Duodenal mucosa (tissue), 2 donors: ENCODE measurements at regions not wholly inside any gene's neighbourhood (a gene's known extent, or its start where the extent isn't known, plus 50 kb on each side); places are given as distances from the start of the nearest gene placed in this dataset.

ENCODE experiments used
- H3K27ac ChIP-seq: one replicate; pipeline ENCODE4 v1.7.0; 2013; ENCODE audit warnings: low read depth, low read length
- H3K27me3 ChIP-seq, 2 donors: one replicate each; pipeline ENCODE4 v1.7.0; 2013; ENCODE audit warnings: low read length in 2 of 2, control low read depth in 1 of 2; ENCODE audit not compliant: insufficient read depth in 2 of 2, control insufficient read depth in 1 of 2
- H3K36me3 ChIP-seq, 2 donors: one replicate each; pipeline ENCODE4 v1.7.0; 2013; ENCODE audit warnings: low read length in 2 of 2, control low read depth in 1 of 2; ENCODE audit not compliant: insufficient read depth in 2 of 2, control insufficient read depth in 1 of 2
- H3K4me1 ChIP-seq, 2 donors: one replicate each; pipeline ENCODE4 v1.7.0; 2013; ENCODE audit warnings: low read length in 2 of 2, control low read depth in 1 of 2; ENCODE audit not compliant: insufficient read depth in 2 of 2, control insufficient read depth in 1 of 2
- H3K4me3 ChIP-seq, 2 donors: one replicate each; pipeline ENCODE4 v1.7.0; 2013; ENCODE audit warnings: low read length in 2 of 2, low read depth in 1 of 2
- H3K9ac ChIP-seq, 2 donors: one replicate each; pipeline ENCODE4 v1.7.0; 2013; ENCODE audit warnings: low read length in 2 of 2, low read depth in 1 of 2
- H3K9me3 ChIP-seq, 2 donors: one replicate each; pipeline ENCODE4 v1.7.0; 2013; ENCODE audit warnings: low read length in 2 of 2, control low read depth in 1 of 2; ENCODE audit not compliant: control insufficient read depth in 1 of 2

DNA sequence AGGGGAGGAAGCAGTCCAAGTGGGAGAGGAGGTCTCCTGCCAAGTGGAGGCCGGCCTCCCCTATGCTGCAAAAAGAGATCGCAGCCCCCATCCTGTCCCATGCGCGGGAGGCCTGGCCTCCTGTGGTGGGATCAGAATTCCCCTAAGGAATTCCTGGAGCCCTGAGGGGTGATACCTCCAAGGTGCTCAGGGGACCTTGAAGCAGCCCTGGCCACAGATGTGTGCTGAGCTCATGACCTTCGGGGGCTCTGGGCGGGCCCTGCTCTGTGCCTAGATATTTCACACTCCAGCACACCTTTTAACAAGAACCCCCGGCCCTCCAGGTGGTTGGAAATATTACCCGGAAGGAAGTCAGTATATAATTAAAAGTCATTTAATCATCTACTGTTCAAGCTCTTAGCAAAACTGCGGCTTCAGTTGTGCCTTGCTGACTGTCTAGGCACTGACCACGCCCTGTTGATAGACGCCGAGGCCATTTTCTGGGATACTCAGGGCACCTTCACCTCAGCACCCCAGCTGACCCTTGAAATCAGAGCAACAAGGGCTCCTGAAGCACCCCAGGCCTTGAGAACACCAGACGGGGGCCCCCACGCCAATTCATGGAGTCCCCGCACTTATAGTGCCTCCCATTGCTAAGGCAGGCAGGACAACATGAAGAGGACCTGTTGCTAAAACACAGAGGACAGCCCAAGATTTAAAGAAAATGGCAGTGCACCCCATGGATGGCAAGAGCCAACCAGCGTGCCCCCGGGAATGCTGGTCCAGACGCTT, 119.1 kb downstream of the NDUFA10 start:
- H3K9me3 ChIP-seq: no peaks in the 10 kb centered on the region
- H3K27me3 ChIP-seq: no peaks in the 10 kb centered on the region
- H3K4me1 ChIP-seq: no peaks in the 10 kb centered on the region
- H3K9ac ChIP-seq: no peak overlapping the region
- no peak overlapping the region for H3K27ac ChIP-seq
- no peaks in the 10 kb centered on the region for H3K36me3 ChIP-seq
- no peak overlapping the region for H3K4me3 ChIP-seq

DNA sequence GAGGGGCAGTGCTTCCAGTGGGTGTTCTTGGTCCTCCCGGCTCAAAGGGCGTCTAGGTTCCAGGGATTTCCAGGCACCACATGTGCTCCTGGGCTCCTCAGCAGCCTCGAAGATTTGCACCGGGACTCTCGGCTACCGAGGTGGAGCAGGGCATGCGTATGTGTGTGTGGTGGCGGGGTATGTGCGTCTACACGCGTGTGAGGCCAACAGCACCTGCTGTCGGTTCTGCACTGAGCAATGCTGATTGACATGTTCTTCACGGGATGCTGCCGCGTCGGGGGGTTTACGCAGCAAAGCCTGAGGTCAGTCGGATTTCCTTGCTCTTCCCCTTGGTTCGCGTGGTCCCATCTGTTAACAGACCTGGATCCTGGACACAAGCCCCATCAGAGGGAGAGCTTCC, 119.8 kb downstream of the NDUFA10 start:
- no peaks in the 10 kb centered on the region for H3K4me1 ChIP-seq
- H3K27me3 ChIP-seq: no peaks in the 10 kb centered on the region
- no peak overlapping the region for H3K4me3 ChIP-seq
- no peaks in the 10 kb centered on the region for H3K9me3 ChIP-seq
- H3K27ac ChIP-seq: no peak overlapping the region
- no peaks in the 10 kb centered on the region for H3K36me3 ChIP-seq
- no peak overlapping the region for H3K9ac ChIP-seq

DNA sequence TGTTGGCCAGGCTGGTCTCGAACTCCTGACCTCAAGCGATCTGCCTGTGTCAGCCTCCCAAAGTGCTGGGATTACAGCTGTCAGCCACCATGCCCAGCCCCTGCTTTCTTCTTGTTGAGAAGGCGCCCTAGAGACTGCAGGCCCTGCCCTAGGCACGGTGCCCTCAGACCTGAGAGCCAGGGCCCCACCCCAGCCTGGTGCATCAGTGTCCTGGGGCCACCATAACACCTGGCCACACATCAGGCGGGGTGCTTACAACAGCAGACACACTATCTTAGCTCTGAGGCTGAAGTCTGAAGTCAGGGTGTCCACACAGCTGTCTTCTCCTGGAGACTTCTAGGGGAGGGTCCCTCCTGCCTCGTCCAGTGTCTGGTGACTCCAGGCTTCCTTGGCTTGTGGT, 120.6 kb downstream of the NDUFA10 start:
- H3K9me3 ChIP-seq: no peaks in the 10 kb centered on the region
- no peak overlapping the region for H3K9ac ChIP-seq
- no peaks in the 10 kb centered on the region for H3K36me3 ChIP-seq
- H3K27me3 ChIP-seq: no peaks in the 10 kb centered on the region
- H3K4me3 ChIP-seq: no peak overlapping the region
- no peak overlapping the region for H3K27ac ChIP-seq
- no peaks in the 10 kb centered on the region for H3K4me1 ChIP-seq

DNA sequence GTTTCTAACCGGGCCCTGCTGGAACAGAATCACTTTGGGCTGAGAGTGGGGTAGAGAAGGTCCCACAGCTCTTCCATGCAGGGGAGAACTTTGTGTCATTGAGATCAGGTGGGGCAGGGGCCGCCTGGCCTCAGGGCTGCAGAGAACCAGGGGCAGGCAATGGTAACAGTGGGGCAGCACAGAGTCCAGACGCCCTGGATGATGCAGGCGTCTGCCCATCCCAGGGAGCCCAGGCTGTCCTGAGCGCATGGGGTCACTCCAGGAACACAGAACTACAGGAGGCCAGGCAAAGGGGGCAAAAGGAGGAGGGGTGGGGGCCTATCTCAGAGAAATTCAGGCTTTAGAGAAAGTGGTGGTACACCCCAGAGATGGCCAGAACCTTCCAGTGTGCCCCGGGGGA, 121.3 kb downstream of the NDUFA10 start:
- H3K4me1 ChIP-seq: no peaks in the 10 kb centered on the region
- H3K27me3 ChIP-seq: no peaks in the 10 kb centered on the region
- no peak overlapping the region for H3K9ac ChIP-seq
- H3K9me3 ChIP-seq: no peaks in the 10 kb centered on the region
- no peak overlapping the region for H3K4me3 ChIP-seq
- H3K27ac ChIP-seq: no peak overlapping the region
- H3K36me3 ChIP-seq: no peaks in the 10 kb centered on the region

DNA sequence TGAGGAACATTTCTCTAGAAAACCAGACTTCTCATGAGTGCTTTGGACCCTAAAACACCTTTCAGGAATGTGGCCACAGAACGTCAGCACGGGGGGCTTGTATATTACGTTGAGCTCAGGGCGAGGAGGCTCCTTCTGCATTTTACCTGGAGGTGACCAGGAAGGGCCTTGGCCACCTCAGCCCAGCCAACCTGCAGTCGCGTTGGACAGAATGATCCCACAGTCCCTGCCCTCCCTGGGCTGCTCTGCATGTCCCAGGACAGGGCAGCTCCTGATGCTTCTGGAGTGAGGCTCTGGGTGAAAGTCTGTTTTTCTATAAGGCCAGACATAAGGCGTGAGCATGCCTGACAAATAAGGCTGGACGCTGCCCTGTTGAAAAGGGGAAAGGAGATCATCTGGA, 121.9 kb downstream of the NDUFA10 start:
- no peaks in the 10 kb centered on the region for H3K9me3 ChIP-seq
- no peaks in the 10 kb centered on the region for H3K36me3 ChIP-seq
- H3K27ac ChIP-seq: no peak overlapping the region
- no peak overlapping the region for H3K9ac ChIP-seq
- H3K4me3 ChIP-seq: no peak overlapping the region
- H3K4me1 ChIP-seq: no peaks in the 10 kb centered on the region
- H3K27me3 ChIP-seq: no peaks in the 10 kb centered on the region

DNA sequence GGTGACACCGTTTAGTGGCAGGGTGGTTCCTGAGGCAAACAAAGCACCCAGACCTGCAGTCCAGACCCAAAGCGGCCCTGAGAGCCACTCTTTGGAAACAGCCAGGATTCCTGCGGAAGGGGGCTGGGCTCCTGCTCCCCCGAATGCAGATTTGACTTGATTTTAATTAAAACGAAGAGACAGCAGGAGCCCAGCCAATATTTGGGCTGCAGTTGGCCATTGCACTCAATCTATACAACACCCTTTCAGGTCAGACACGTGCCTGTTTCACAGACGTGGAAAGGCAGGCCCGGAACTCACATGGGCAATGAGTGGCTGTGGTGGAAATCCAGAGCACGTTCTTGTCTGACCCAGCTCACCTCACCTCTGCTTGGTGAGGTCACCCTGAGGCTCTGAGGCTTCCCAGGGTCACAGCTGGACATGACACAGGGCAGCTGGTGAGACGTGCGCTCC, 122.4 kb downstream of the NDUFA10 start:
- no peaks in the 10 kb centered on the region for H3K9me3 ChIP-seq
- H3K27ac ChIP-seq: no peak overlapping the region
- H3K27me3 ChIP-seq: no peaks in the 10 kb centered on the region
- H3K4me3 ChIP-seq: no peak overlapping the region
- no peaks in the 10 kb centered on the region for H3K4me1 ChIP-seq
- H3K36me3 ChIP-seq: no peaks in the 10 kb centered on the region
- no peak overlapping the region for H3K9ac ChIP-seq

DNA sequence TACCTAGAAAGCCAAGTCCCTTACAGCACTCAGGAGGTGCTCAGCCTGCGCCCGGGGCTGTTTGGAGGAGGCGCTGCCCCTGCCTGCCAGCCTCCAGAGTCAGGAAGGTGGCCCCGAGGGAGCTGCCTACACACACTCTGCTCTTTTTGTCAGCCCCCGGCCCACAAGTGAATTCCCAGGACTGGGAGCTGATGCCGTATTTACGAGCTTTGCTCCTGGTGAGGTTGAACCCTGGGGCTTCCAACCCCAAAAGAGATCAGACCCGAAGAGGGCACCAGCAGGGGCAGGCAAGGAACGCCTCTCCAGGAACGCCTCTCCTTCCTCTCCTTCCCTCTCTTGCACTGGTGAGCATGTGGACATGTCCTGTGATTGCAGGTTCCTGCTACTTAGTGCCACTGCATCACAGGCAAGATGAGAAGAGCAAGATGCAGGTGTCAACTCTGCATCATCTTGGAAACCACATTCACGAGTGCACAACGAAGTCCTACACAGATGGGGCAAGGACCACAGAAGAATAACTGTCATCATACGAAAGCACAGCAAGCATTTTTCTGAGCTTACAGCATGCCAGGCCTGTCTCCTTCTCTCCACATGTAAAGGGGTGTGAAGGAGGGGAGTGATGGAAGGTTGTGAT, 126.7 kb downstream of the NDUFA10 start:
- no peak overlapping the region for H3K9ac ChIP-seq
- no peak overlapping the region for H3K27ac ChIP-seq
- H3K4me3 ChIP-seq: no peak overlapping the region
- H3K9me3 ChIP-seq: no peaks in the 10 kb centered on the region
- no peaks in the 10 kb centered on the region for H3K4me1 ChIP-seq
- H3K36me3 ChIP-seq: no peaks in the 10 kb centered on the region
- peaks cover 0 to 2% of the 10 kb centered on the region in 2 donors for H3K27me3 ChIP-seq

DNA sequence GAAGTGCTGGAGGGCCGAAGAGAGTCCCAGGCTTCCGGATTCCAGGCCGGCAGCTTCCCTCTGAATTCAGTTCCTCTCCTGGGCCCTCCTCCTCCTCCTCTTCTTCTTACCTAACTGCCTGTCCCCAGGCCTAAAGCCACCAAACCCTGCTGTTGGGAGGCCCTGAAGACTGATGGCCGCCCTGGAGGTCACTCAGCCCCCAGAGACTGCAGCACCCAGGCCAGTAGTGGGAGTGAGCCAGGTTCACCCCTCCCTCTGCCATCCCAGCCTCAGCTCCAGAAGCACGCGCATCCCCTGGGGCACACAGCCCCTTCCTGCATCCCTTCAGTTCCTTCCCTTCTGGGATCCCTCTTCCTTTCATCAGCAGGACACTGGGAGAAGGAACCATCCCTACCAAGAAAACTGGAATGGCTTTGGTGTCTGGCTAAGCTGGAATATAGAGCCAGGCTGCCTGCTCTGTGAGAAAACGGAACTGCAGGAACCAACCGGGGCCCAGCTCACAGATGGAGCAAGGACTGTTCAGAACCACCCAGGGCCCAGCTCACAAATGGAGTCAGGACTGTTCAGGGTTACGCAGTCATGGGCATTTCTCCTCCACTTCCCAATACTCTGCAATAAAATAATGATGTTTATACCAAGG, 127.4 kb downstream of the NDUFA10 start:
- Histone ChIP-seq H3K9ac (no peak overlapping the region), H3K9me3 (no peaks in the 10 kb centered on the region), H3K4me1 (no peaks in the 10 kb centered on the region), H3K4me3 (no peak overlapping the region), H3K27me3 (peaks cover 0 to 2% of the 10 kb centered on the region in 2 donors), H3K27ac (no peak overlapping the region), H3K36me3 (no peaks in the 10 kb centered on the region)

DNA sequence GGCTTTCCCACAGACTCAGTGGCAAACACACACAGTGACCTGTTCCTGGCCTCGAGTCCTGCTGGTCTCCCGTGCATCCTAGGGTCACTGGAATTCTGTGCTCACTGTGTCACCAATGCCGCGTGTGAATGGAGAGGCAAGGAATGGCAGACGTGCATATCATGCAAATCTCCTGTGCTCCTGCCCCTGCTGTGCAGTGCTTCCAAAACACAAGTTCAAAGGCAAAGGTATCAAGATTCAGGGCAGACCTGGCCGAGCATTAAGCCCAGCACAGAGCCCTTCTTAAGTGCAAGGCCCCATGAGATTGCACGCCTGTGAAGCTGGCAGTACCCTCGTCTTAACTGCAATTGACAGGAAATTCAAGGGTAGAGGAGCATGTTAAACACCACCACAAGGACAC, 129.1 kb downstream of the NDUFA10 start:
- no peak overlapping the region for H3K9ac ChIP-seq
- H3K27ac ChIP-seq: no peak overlapping the region
- H3K27me3 ChIP-seq: peaks cover 0 to 2% of the 10 kb centered on the region in 2 donors
- no peaks in the 10 kb centered on the region for H3K4me1 ChIP-seq
- no peaks in the 10 kb centered on the region for H3K9me3 ChIP-seq
- no peak overlapping the region for H3K4me3 ChIP-seq
- no peaks in the 10 kb centered on the region for H3K36me3 ChIP-seq

DNA sequence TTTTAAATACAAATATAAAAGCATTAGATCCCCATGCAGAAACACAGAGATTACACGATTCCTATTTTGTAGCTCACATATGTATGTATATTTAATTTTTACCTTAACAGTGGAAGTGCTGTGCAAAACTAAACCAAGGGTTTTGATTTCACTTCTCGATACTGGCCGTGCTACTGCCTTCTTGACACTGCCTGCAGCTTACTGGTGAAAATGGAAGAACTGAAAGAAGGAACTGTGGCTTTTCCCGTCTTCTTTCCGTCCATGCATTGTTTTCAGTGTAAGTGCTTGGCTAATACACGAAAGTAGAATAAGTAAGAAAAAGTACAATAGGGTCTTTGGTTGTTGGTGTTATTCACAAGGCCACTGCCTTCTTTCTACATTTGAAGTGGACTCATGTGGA, 129.5 kb downstream of the NDUFA10 start:
- no peaks in the 10 kb centered on the region for H3K36me3 ChIP-seq
- no peaks in the 10 kb centered on the region for H3K9me3 ChIP-seq
- no peak overlapping the region for H3K4me3 ChIP-seq
- H3K4me1 ChIP-seq: no peaks in the 10 kb centered on the region
- H3K27ac ChIP-seq: no peak overlapping the region
- H3K9ac ChIP-seq: no peak overlapping the region
- H3K27me3 ChIP-seq: peaks cover 0 to 2% of the 10 kb centered on the region in 2 donors
